ENCODE measurements at regions not wholly inside any gene's neighbourhood (a gene's known extent, or its start where the extent isn't known, plus 50 kb on each side); places are given as distances from the start of the nearest gene placed in this dataset.

GRCh38 chr1:239955431-239955830 is 136.3 kb upstream of the FMN2 start:
- H3K27me3 ChIP-seq, result no peaks in the 10 kb centered on the region
- TF ChIP-seq POLR2A (IDR thresholded peaks at IDR 0.05) (no peak), CTCF (IDR thresholded peaks at IDR 0.05 in 4 of 5, conservative IDR thresholded peaks at IDR 0.05 in 1 of 5) (no peak)
- no peaks in the 10 kb centered on the region for H3K4me1 ChIP-seq
- H3K4me3 ChIP-seq, result no peak overlapping the region
- no peaks in the 10 kb centered on the region for H3K36me3 ChIP-seq
- intact Hi-C loops (cut with DNase I; ENCODE audit: low total_unique reads) (no loop called here), in situ Hi-C loops (cut with MboI; ENCODE audit: low sequenced_read_pairs in 4 of 4) (no loop called here)
- no peak overlapping the region for H3K27ac ChIP-seq
- ATAC-seq (no peak), DNase-seq (no peak)
- no peaks in the 10 kb centered on the region for H3K9me3 ChIP-seq

GRCh38 chr1:239956263-239956662 is 135.4 kb upstream of the FMN2 start:
- intact Hi-C loops (cut with DNase I; ENCODE audit: low total_unique reads), result no loop called here
- TF ChIP-seq CTCF (IDR thresholded peaks at IDR 0.05 in 4 of 5, conservative IDR thresholded peaks at IDR 0.05 in 1 of 5) (no peak), POLR2A (IDR thresholded peaks at IDR 0.05) (no peak)
- Histone ChIP-seq H3K27ac (no peak overlapping the region), H3K9me3 (no peaks in the 10 kb centered on the region), H3K36me3 (no peaks in the 10 kb centered on the region), H3K4me1 (no peaks in the 10 kb centered on the region), H3K27me3 (no peaks in the 10 kb centered on the region), H3K4me3 (no peak overlapping the region)
- DNase-seq (no peak), ATAC-seq (no peak)
- in situ Hi-C loops (cut with MboI; ENCODE audit: low sequenced_read_pairs in 4 of 4), result no loop called here

- no peaks in the 10 kb centered on the region for H3K4me1 ChIP-seq
- H3K9me3 ChIP-seq, result no peaks in the 10 kb centered on the region
- in situ Hi-C loops (cut with MboI; ENCODE audit: low sequenced_read_pairs in 4 of 4) (no loop called here), intact Hi-C loops (cut with DNase I; ENCODE audit: low total_unique reads) (no loop called here)
- H3K27ac ChIP-seq, result no peak overlapping the region
- no peaks in the 10 kb centered on the region for H3K27me3 ChIP-seq
- H3K4me3 ChIP-seq, result no peak overlapping the region
- no peaks in the 10 kb centered on the region for H3K36me3 ChIP-seq
- no peak for ATAC-seq
- TF ChIP-seq POLR2A (IDR thresholded peaks at IDR 0.05) (no peak), CTCF (IDR thresholded peaks at IDR 0.05 in 4 of 5, conservative IDR thresholded peaks at IDR 0.05 in 1 of 5) (no peak)
- DNase-seq, result no peak
Measured at GRCh38 chr1:239958063-239958462, 133.6 kb upstream of the FMN2 start.

- TF ChIP-seq CTCF (IDR thresholded peaks at IDR 0.05 in 4 of 5, conservative IDR thresholded peaks at IDR 0.05 in 1 of 5), result no peak
- TF ChIP-seq POLR2A (IDR thresholded peaks at IDR 0.05), result no peak
- H3K27me3 ChIP-seq, result no peaks in the 10 kb centered on the region
Measured at GRCh38 chr1:239960366-239960765, 131.3 kb upstream of the FMN2 start.

GRCh38 chr1:239963856-239964255 is 127.8 kb upstream of the FMN2 start:
- Histone ChIP-seq H3K9me3 (no peaks in the 10 kb centered on the region), H3K4me1 (no peaks in the 10 kb centered on the region), H3K4me3 (no peak overlapping the region), H3K27ac (no peak overlapping the region), H3K27me3 (no peaks in the 10 kb centered on the region), H3K36me3 (no peaks in the 10 kb centered on the region)
- intact Hi-C loops (cut with DNase I; ENCODE audit: low total_unique reads), result no loop called here
- TF ChIP-seq POLR2A (IDR thresholded peaks at IDR 0.05) (no peak), CTCF (IDR thresholded peaks at IDR 0.05 in 4 of 5, conservative IDR thresholded peaks at IDR 0.05 in 1 of 5) (no peak)
- ATAC-seq, result no peak
- in situ Hi-C loops (cut with MboI; ENCODE audit: low sequenced_read_pairs in 4 of 4), result no loop called here
- no peak for DNase-seq

More at GRCh38 chr1:239960366-239960765, 131.3 kb upstream of the FMN2 start:
- in situ Hi-C loops (cut with MboI; ENCODE audit: low sequenced_read_pairs in 4 of 4), result no loop called here
- Histone ChIP-seq H3K9me3 (no peaks in the 10 kb centered on the region), H3K36me3 (no peaks in the 10 kb centered on the region), H3K27ac (no peak overlapping the region), H3K4me3 (no peak overlapping the region), H3K4me1 (no peaks in the 10 kb centered on the region)
- ATAC-seq (no peak), DNase-seq (no peak)
- intact Hi-C loops (cut with DNase I; ENCODE audit: low total_unique reads), result no loop called here

All from gastrocnemius medialis (tissue), 4 donors.